DLD1 (cell line): ENCODE measurements at regions not wholly inside any gene's neighbourhood (a gene's known extent, or its start where the extent isn't known, plus 50 kb on each side); places are given as distances from the start of the nearest gene placed in this dataset.

Source experiments
- in situ Hi-C: cut with HindIII; loops from 2 replicates; pipeline ENCODE4 v1.10.0; 2017; ENCODE audit warnings: low sequenced_read_pairs

DNA sequence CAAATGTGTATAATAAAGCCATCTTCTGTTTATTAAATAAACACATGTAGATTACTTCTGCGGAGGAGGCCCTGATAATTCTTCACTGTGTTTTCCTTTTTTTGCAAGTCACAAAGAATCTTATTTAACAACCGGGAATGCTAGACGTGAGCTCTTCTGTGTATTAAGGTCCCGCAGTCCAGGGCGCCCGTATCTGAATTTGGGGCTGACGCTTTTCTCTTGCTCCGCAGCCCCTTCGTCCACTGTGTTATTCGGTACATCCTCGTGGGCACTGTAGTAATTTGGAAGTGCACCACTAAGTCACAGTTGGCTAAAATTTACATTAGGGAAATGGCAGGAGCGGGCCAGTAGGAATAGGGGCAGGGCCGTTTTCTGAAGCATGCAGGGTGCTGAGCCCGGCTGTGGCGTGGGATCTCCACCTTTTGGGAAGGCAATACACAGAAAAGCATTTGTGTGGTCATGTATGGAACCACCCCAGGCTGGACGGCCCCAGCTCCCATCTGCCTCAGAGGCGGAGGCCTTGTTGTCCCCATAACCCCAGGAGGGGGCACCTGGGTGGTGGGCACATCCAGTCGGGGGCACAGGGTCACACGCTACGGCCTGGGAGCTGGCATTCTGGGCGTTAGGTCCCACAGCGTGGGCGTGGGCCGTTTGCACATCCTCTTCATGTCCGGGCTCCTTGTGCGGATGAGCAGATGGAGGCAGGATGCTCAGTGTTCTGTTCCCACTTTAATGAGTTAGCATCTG is 258.7 kb upstream of the IRX4 start:
- in situ Hi-C loops: no loop called here

DNA sequence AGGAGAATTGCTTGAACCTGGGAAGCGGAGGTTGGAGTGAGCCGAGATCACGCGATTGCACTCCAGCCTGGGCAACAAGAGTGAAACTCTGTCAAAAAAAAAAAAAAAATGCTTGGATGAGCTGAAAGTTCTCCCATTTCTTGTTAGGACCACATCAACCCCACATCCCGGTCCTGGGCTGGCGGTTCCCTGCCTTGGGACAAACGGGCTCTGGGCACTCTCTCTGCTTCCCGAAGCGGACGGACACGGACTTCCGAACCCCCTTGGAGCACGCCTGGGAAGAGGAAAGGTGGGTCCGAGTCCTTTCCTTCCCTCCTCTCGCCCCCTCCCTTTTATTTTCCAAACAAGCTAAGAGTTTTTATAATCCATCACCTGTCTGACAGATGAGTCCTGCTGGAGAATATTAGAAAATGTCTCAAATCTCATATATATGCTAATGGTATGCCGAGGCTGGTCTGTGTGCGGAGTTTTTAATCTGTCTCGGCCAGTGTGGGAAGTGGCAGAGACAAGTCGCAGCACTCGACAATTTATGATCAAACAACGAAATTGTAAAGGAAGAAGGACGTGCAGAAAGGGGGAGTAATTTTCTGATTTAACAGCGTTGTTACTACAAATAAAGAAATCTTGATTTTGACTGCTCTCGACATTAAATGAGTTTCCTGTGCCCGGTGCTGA is 257.9 kb upstream of the IRX4 start:
- in situ Hi-C loops: no loop called here

- in situ Hi-C loops: no loop called here
These were observed 256.8 kb upstream of the IRX4 start for GRCh38 chr5:2139478-2139877.

- in situ Hi-C loops: no loop called here
These were observed 256.2 kb upstream of the IRX4 start for GRCh38 chr5:2138896-2139295.

DNA sequence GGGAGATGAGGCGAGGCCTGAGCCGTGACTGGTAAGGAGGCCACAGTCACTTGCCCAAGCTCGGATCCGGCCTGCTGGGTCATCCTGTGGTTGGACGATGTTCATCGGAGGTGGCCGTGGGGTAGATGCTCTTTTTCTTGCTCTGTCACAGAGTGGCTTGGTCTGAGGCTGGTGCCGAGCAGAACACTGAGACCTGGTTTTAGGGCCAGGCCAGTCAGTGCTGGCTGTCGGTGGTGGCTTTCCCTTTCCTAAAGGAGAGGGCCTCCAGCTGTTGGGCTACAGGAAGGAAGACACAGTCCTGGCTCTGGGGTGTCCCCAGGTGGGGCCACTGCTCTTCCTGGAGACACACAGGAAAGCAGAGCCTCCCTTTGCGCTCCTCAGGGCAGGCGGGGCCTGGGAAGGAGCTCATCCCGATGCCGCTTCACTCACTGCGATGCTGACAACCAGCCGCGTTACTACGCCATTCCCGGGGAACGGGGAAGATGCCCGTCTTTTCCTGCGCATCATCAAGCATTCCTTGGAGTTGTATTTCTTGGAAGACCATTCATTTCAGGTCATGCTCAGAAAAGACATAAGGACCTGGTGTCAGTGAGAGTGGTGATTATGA is 254.8 kb upstream of the IRX4 start:
- in situ Hi-C loops: no loop called here

- in situ Hi-C loops: no loop called here
These were observed 254.1 kb upstream of the IRX4 start for GRCh38 chr5:2136728-2137333.

- in situ Hi-C loops: no loop called here
These were observed 253.1 kb upstream of the IRX4 start for GRCh38 chr5:2135833-2136232.

DNA sequence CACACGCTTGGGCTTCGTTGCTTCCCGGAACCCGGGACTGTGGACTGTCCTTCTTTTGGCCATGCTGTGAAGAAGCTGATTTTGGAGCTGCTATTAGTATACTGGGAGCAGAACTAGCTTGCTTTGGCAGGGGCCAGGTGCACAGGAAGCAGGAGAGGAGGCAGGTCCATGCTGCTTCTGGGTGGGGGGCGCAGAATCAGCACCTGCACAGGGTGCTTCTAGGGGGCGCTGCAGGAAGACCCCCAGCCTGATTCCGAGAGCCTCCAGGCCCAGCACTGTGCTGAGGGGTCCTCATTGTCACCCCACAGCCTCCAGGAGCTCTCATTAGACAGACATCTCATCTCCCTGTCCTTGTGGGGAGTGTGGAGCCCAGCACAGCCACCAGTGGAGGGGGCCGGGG is 252.6 kb upstream of the IRX4 start:
- in situ Hi-C loops: no loop called here

DNA sequence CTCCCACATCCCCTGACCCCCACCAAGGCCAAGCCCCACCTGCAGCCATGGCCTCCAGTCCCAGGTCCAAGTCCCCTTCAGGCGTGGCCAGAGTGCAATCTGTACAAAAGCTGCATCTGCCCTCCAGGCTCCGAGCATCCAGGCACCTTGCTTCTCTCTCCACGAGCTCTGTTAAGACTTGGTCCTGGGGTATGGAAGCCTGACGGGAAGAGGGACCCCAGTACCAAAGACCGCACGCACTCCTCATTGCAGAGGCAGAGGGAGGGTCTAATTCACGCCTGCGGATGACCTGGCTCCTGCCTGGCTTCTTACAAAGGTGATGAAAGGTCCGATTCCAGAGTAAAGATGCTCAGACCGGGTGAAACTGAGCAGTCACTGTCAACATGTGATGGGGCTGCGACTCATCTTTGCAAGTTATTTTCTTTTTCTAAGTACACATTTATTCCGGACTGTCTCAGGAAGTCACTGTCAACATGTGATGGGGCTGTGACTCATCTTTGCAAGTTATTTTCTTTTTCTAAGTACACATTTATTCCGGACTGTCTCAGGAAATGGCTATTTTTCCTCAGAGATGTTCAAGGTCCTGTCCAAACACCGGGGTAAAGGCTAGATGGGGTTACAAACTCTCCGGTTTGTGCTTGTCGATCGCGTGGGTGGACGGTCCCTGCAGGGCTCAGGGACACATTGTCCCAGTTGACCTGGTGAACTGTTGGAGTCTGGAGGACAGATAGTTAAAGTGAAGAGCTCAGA is 252.0 kb upstream of the IRX4 start:
- in situ Hi-C loops: no loop called here

DNA sequence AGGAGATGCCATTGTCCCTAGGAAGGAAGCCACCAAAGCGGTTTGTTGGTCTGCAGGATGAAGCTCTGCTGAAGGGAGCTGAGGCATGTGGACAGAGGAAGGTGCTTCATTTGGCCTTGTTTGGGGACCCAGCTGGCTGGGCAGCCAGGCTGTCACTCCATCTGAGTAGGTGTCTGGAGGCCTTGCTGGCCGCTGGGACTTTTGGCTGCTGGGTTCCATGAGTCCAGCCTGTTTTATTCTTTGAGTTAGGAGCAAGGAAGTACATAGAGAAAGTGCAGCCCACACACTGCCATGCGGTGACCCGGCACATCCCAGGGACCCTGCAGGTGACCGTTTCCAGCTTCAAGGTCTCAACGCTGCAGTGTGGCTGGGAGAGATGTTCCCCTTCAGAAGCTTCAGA is 251.2 kb upstream of the IRX4 start:
- in situ Hi-C loops: no loop called here

- in situ Hi-C loops: no loop called here
These were observed 250.4 kb upstream of the IRX4 start for GRCh38 chr5:2133080-2133479.

DNA sequence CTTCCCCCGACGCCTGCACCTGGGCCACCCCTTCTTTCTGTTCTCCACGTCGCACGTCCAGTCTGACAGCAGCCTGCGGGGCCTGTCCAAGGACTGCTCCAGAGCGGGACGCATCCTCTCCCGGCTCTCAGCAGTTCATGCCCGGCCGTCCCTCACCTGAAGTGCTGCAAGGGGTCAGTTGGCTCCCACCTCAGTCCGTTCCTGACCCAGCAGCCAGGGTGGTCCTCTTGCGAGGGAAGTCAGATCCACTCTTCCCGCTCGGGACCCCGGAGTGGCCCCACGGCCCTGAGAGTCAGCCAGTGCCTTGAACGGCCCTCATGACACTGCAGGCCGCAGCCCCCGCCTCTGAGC is 249.7 kb upstream of the IRX4 start:
- in situ Hi-C loops: no loop called here

DNA sequence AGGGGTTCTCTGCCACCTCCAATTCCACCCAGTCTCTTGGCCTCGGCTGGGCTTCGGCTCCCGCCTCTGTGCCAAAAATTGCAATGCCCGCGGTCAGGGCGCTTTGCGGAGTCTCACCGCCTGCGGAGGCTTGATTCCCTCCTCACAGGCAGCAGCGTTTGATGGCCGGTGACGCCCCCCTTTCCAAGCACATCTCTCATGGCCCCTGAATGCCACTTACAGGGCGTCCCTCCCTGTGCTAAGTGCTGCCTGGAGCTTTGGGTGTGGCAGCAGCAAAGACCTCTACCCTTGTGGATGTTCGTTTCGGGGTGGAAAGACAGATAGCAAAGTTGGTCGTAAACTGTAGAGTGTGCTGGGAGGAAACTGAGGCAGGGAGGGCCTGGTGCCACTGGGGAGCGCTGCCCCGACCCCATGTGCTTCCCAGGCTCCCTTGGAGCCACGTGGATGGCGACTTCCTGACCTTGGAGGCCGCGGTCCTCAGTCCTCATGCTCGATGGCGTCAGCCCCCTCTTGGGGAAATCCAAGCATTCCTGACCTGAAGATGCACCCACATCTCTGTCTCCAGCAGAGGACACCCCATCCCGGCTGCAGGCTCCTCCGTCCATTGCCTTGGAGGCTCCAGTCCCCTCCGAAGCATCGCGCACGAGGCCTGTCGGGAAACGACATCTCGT is 249.2 kb upstream of the IRX4 start:
- in situ Hi-C loops: no loop called here

- in situ Hi-C loops: no loop called here
These were observed 248.5 kb upstream of the IRX4 start for GRCh38 chr5:2131196-2131595.

DNA sequence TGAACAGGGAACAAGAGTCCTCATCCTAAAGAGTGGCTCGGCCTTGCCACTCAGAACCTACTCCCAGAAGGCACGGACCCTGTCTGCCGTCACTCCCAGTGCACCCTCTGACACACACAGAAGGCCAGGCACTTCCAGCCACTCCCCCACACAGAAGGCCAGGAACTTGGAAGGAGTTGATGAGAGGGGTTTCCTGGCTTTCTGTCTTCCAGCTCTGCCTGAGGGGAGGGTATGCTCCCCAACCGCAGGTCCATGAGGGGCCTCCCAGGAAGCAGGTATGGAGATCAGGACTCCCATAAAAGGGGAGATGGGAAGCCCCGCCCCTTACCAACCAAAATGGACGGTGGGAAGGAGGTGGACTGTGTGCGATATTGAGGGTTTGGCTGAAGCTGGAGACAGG is 247.6 kb upstream of the IRX4 start:
- in situ Hi-C loops: no loop called here

- in situ Hi-C loops: no loop called here
These were observed 247.0 kb upstream of the IRX4 start for GRCh38 chr5:2129568-2130272.

DNA sequence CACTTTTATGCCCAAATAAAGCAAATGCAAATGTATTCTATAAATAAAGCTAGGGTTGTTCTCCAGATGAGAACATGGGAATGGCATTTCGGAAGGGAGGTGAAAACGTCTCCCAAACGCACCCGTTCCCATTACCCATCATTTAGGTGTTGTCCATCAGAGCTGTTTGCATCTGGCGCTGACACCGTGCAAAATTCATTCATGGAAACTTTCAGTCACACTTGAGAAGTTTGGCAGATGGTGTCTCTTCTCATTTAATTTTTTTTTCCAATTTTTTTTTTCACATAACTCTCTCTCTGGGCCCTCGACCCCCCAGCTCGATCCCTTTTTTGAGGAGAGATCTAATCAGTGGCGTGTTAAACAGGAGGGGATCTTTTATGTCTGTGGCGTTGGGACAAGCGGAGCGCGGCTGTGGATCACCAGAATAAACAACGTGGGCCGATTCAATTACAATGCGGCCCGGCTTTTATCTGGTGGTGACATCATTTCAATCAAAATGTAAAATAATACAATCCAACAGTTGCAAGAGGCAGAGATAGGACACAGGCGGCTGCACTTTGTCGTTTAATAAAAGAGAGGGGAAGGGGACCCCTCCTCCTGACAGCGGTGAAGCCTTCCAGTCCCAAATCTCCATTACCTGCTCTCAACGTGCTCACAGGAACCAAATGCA is 246.1 kb upstream of the IRX4 start:
- in situ Hi-C loops: no loop called here

- in situ Hi-C loops: no loop called here
These were observed 243.8 kb upstream of the IRX4 start for GRCh38 chr5:2126512-2126911.

DNA sequence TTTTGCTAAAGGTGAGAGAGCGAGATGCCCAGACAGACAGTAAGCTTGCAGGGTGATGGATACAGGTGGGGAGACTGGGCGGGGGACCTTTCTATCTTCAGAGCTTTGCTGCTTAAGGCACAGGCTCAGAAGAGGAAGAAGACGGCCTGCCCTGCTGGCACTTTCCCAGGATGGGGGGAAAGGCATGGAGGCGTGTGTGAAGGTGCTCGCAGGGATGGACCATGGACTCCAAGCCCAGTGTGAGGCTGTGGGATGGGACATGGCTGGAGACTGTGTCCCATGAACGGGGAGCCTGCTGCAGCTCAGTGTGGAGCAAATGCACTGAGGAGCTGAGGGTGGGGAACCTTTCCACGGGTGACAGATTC is 243.2 kb upstream of the IRX4 start:
- in situ Hi-C loops: no loop called here
